ENCODE measurements at regions not wholly inside any gene's neighbourhood (a gene's known extent, or its start where the extent isn't known, plus 50 kb on each side); places are given as distances from the start of the nearest gene placed in this dataset.

- no peak overlapping the region for H3K27ac Mint-ChIP-seq (ENCODE audit: unreplicated experiment)
- H3K4me3 Mint-ChIP-seq (ENCODE audit: unreplicated experiment) = no peak overlapping the region
- DNase-seq (ENCODE audit: extremely low spot score, unreplicated experiment) = peak; percentile 83
- TF ChIP-seq CTCF (IDR thresholded peaks at IDR 0.05) = no peak
- no peaks in the 10 kb centered on the region for H3K4me1 Mint-ChIP-seq (ENCODE audit: unreplicated experiment)
- peaks cover 28% of the 10 kb centered on the region for H3K9me3 Mint-ChIP-seq (ENCODE audit: unreplicated experiment)
- no peaks in the 10 kb centered on the region for H3K27me3 Mint-ChIP-seq (ENCODE audit: unreplicated experiment)
- H3K36me3 Mint-ChIP-seq (ENCODE audit: unreplicated experiment) = no peaks in the 10 kb centered on the region
Measured at GRCh38 chr14:105865266-105865903, 339.0 kb downstream of the TMEM121 start.

GRCh38 chr14:105865904-105866840, 339.8 kb downstream of the TMEM121 start:
- Mint-ChIP-seq H3K27me3 (ENCODE audit: unreplicated experiment) (no peaks in the 10 kb centered on the region), H3K27ac (ENCODE audit: unreplicated experiment) (no peak overlapping the region), H3K4me1 (ENCODE audit: unreplicated experiment) (no peaks in the 10 kb centered on the region), H3K9me3 (ENCODE audit: unreplicated experiment) (peaks cover 32% of the 10 kb centered on the region), H3K4me3 (ENCODE audit: unreplicated experiment) (no peak overlapping the region), H3K36me3 (ENCODE audit: unreplicated experiment) (no peaks in the 10 kb centered on the region)
- peak; percentile 83 for DNase-seq (ENCODE audit: extremely low spot score, unreplicated experiment)
- TF ChIP-seq CTCF (IDR thresholded peaks at IDR 0.05) = no peak

GRCh38 chr14:105866841-105867321, 340.5 kb downstream of the TMEM121 start:
- no peak overlapping the region for H3K4me3 Mint-ChIP-seq (ENCODE audit: unreplicated experiment)
- no peaks in the 10 kb centered on the region for H3K4me1 Mint-ChIP-seq (ENCODE audit: unreplicated experiment)
- no peaks in the 10 kb centered on the region for H3K36me3 Mint-ChIP-seq (ENCODE audit: unreplicated experiment)
- no peak overlapping the region for H3K27ac Mint-ChIP-seq (ENCODE audit: unreplicated experiment)
- peak; percentile 73 for DNase-seq (ENCODE audit: extremely low spot score, unreplicated experiment)
- no peak for TF ChIP-seq CTCF (IDR thresholded peaks at IDR 0.05)
- H3K9me3 Mint-ChIP-seq (ENCODE audit: unreplicated experiment) = peaks cover 31% of the 10 kb centered on the region
- no peaks in the 10 kb centered on the region for H3K27me3 Mint-ChIP-seq (ENCODE audit: unreplicated experiment)

- Mint-ChIP-seq H3K36me3 (ENCODE audit: unreplicated experiment) (no peaks in the 10 kb centered on the region), H3K27ac (ENCODE audit: unreplicated experiment) (no peak overlapping the region), H3K4me3 (ENCODE audit: unreplicated experiment) (no peak overlapping the region), H3K4me1 (ENCODE audit: unreplicated experiment) (no peaks in the 10 kb centered on the region), H3K27me3 (ENCODE audit: unreplicated experiment) (no peaks in the 10 kb centered on the region), H3K9me3 (ENCODE audit: unreplicated experiment) (peaks cover 32% of the 10 kb centered on the region)
- no peak for TF ChIP-seq CTCF (IDR thresholded peaks at IDR 0.05)
- DNase-seq (ENCODE audit: extremely low spot score, unreplicated experiment) = peak; percentile 73
Measured at GRCh38 chr14:105867961-105868599, 341.7 kb downstream of the TMEM121 start.

Data from osteocyte (in vitro differentiated cells).